IMR-90 (cell line): ENCODE measurements at regions not wholly inside any gene's neighbourhood (a gene's known extent, or its start where the extent isn't known, plus 50 kb on each side); places are given as distances from the start of the nearest gene placed in this dataset.

Experiments used
- ATAC-seq: fragments of 200-7000 bp; cut with Tn5 transposase; 2 replicates; pipeline ENCODE4 v1.9.1; 2020; ENCODE audit warnings: low read depth, mild to moderate bottlenecking, moderate library complexity
- BruUV-seq: library from RNA; stranded (reverse); fragments of 400-500 nt; replicated peaks from 2 replicates; lab custom pipeline; 2021; lab: Mats Ljungman, UMichigan
- CTCF ChIA-PET: fragments of 300-600 bp; formaldehyde crosslinking; extraction: SDS; loops from one replicate; lab custom pipeline; 2021; ENCODE audit warnings: antibody characterized with exemption; lab: Yijun Ruan, JAX
- POLR2A ChIA-PET: fragments of 300-600 bp; sonication (Branson Sonifier 250); formaldehyde crosslinking; loops from one replicate; lab custom pipeline; 2022; ENCODE audit warnings: antibody characterized with exemption; ENCODE audit not compliant: unreplicated experiment; lab: Charles Lee
- DNase-seq: peaks from one replicate; pipeline ENCODE4 v3.0.0; 2013
- H2AFZ ChIP-seq: replicated peaks from 2 replicates; pipeline ENCODE3; 2013; ENCODE audit warnings: low read length, mild to moderate bottlenecking; ENCODE audit not compliant: poor library complexity
- H2AK5ac ChIP-seq: 2 replicates; pipeline ENCODE4 v1.6.1; 2013; ENCODE audit warnings: low read depth, low read length, inconsistent platforms
- H2AK9ac ChIP-seq: replicated peaks from 2 replicates; pipeline ENCODE3; 2013; ENCODE audit warnings: mild to moderate bottlenecking, low read depth, low read length, moderate library complexity; ENCODE audit not compliant: poor library complexity
- H2BK120ac ChIP-seq: 2 replicates; pipeline ENCODE4 v1.6.1; 2013; ENCODE audit warnings: low read depth, low read length, inconsistent platforms
- H2BK15ac ChIP-seq: 3 replicates; pipeline ENCODE4 v1.6.1; 2013; ENCODE audit warnings: low read depth, low read length, inconsistent platforms
- H2BK20ac ChIP-seq: 2 replicates; pipeline ENCODE4 v1.6.1; 2013; ENCODE audit warnings: low read depth, mild to moderate bottlenecking, inconsistent platforms, low read length, moderate library complexity
- H2BK5ac ChIP-seq: 2 replicates; pipeline ENCODE4 v1.6.1; 2013; ENCODE audit warnings: mild to moderate bottlenecking, low read depth, low read length, inconsistent platforms; ENCODE audit not compliant: poor library complexity, severe bottlenecking
- H3K14ac ChIP-seq: replicated peaks from 2 replicates; pipeline ENCODE4 v1.6.1; 2013; ENCODE audit warnings: low read depth, low read length, inconsistent platforms
- H3K18ac ChIP-seq: 2 replicates; pipeline ENCODE4 v1.6.1; 2013; ENCODE audit warnings: low read depth, low read length, control low read depth
- H3K23ac ChIP-seq: 2 replicates; pipeline ENCODE4 v1.6.1; 2013; ENCODE audit warnings: low read depth, low read length, inconsistent platforms
- H3K27ac ChIP-seq: 2 replicates; pipeline ENCODE4 v1.5.1; 2013; ENCODE audit warnings: mild to moderate bottlenecking, control low read depth, low read length; ENCODE audit not compliant: insufficient read depth
- H3K27me3 ChIP-seq: 2 replicates; pipeline ENCODE4 v1.6.1; 2013; ENCODE audit warnings: low read length; ENCODE audit not compliant: control insufficient read depth, insufficient read depth
- H3K36me3 ChIP-seq: 2 replicates; pipeline ENCODE4 v1.6.1; 2013; ENCODE audit warnings: low read length, mixed read lengths; ENCODE audit not compliant: control insufficient read depth, insufficient read depth
- H3K4ac ChIP-seq: 2 replicates; pipeline ENCODE4 v1.6.1; 2013; ENCODE audit warnings: low read depth, low read length, inconsistent platforms
- H3K4me1 ChIP-seq: 2 replicates; pipeline ENCODE4 v1.6.1; 2013; ENCODE audit warnings: low read length, mixed read lengths; ENCODE audit not compliant: control insufficient read depth, insufficient read depth
- H3K4me2 ChIP-seq: 2 replicates; pipeline ENCODE4 v1.6.1; 2013; ENCODE audit warnings: low read depth, mild to moderate bottlenecking, control low read depth, low read length, moderate library complexity
- H3K4me3 ChIP-seq: 2 replicates; pipeline ENCODE4 v1.5.1; 2013; ENCODE audit warnings: low read depth, mild to moderate bottlenecking, control low read depth, low read length, moderate library complexity; ENCODE audit not compliant: insufficient read depth
- H3K56ac ChIP-seq: 2 replicates; pipeline ENCODE4 v1.6.1; 2013; ENCODE audit warnings: low read length, inconsistent platforms; ENCODE audit not compliant: insufficient read depth; ENCODE audit errors: extremely low read depth
- H3K79me1 ChIP-seq, 2 experiments: 2 replicates each; pipeline ENCODE4 v1.6.1; 2013; ENCODE audit warnings: low read length in 2 of 2, inconsistent platforms in 1 of 2, low read depth in 1 of 2
- H3K9ac ChIP-seq: 2 replicates; pipeline ENCODE4 v1.6.1; 2013; ENCODE audit warnings: low read depth, low read length, control low read depth
- H3K9me1 ChIP-seq: 2 replicates; pipeline ENCODE4 v1.6.1; 2013; ENCODE audit warnings: low read length, inconsistent platforms; ENCODE audit not compliant: insufficient read depth
- H3K9me3 ChIP-seq: 2 replicates; pipeline ENCODE4 v1.6.1; 2013; ENCODE audit warnings: low read length; ENCODE audit not compliant: control insufficient read depth, insufficient read depth
- H4K20me1 ChIP-seq: 2 replicates; pipeline ENCODE4 v1.6.1; 2013; ENCODE audit warnings: low read length, inconsistent platforms; ENCODE audit not compliant: insufficient read depth
- H4K5ac ChIP-seq: 2 replicates; pipeline ENCODE4 v1.6.1; 2013; ENCODE audit warnings: mild to moderate bottlenecking, low read depth, low read length, control low read depth
- H4K8ac ChIP-seq, 2 experiments: 2 replicates each; pipeline ENCODE4 v1.6.1; 2013; ENCODE audit warnings: low read depth in 2 of 2, low read length in 2 of 2, control low read depth in 1 of 2, inconsistent platforms in 1 of 2
- H4K91ac ChIP-seq: 2 replicates; pipeline ENCODE4 v1.6.1; 2013; ENCODE audit warnings: low read depth, low read length, inconsistent platforms; ENCODE audit not compliant: insufficient read depth
- BHLHE40 ChIP-seq: fragments of 150-350 bp; IDR thresholded peaks from 2 replicates; pipeline ENCODE4 v1.6.1; 2016; ENCODE audit warnings: mild to moderate bottlenecking, low read depth, low read length
- CEBPB ChIP-seq: IDR thresholded peaks from 2 replicates; pipeline ENCODE4 v1.6.1; 2012; ENCODE audit warnings: low read depth, low read length, improper control_type of control experiment
- CHD1 ChIP-seq: IDR thresholded peaks from 2 replicates; pipeline ENCODE4 v1.6.1; 2012; ENCODE audit warnings: low read depth, low read length, improper control_type of control experiment
- CTCF ChIP-seq: conservative IDR thresholded peaks from 2 replicates; pipeline ENCODE4 v1.5.1; 2012; ENCODE audit warnings: mild to moderate bottlenecking, low read depth, low read length, improper control_type of control experiment
- ELK1 ChIP-seq: fragments of 150-350 bp; IDR thresholded peaks from 2 replicates; pipeline ENCODE4 v1.6.1; 2016; ENCODE audit warnings: low read depth, mild to moderate bottlenecking, low read length, moderate library complexity, borderline replicate concordance
- FOS ChIP-seq: fragments of 150-350 bp; IDR thresholded peaks from 2 replicates; pipeline ENCODE4 v1.6.1; 2016; ENCODE audit warnings: low read depth, low read length
- MAFK ChIP-seq: IDR thresholded peaks from 2 replicates; pipeline ENCODE4 v1.6.1; 2012; ENCODE audit warnings: low read depth, low read length, improper control_type of control experiment
- MAZ ChIP-seq: IDR thresholded peaks from 2 replicates; pipeline ENCODE4 v1.6.1; 2012; ENCODE audit warnings: low read depth, mild to moderate bottlenecking, low read length, improper control_type of control experiment, moderate library complexity, borderline replicate concordance
- MXI1 ChIP-seq: IDR thresholded peaks from 2 replicates; pipeline ENCODE4 v1.6.1; 2012; ENCODE audit warnings: low read depth, mild to moderate bottlenecking, low read length, moderate library complexity, borderline replicate concordance
- NFE2L2 ChIP-seq: fragments of 150-350 bp; IDR thresholded peaks from 2 replicates; pipeline ENCODE4 v1.6.1; 2016; ENCODE audit warnings: low read depth, mild to moderate bottlenecking, low read length
- POLR2A ChIP-seq: IDR thresholded peaks from 2 replicates; pipeline ENCODE4 v1.6.1; 2012; ENCODE audit warnings: mild to moderate bottlenecking, low read depth, low read length
- RAD21 ChIP-seq: IDR thresholded peaks from 2 replicates; pipeline ENCODE4 v1.6.1; 2012; ENCODE audit warnings: low read length, improper control_type of control experiment
- RCOR1 ChIP-seq: IDR thresholded peaks from 2 replicates; pipeline ENCODE4 v1.6.1; 2012; ENCODE audit warnings: mild to moderate bottlenecking, low read length, improper control_type of control experiment; ENCODE audit not compliant: insufficient replicate concordance
- RFX5 ChIP-seq: IDR thresholded peaks from 2 replicates; pipeline ENCODE4 v1.8.0; 2012; ENCODE audit warnings: low read depth, mild to moderate bottlenecking, low read length, moderate library complexity
- SMC3 ChIP-seq: fragments of 150-350 bp; IDR thresholded peaks from 2 replicates; pipeline ENCODE4 v1.6.1; 2016; ENCODE audit warnings: low read depth, mild to moderate bottlenecking, antibody characterized with exemption, low read length, moderate library complexity
- USF2 ChIP-seq: fragments of 150-350 bp; IDR thresholded peaks from 2 replicates; pipeline ENCODE4 v1.6.1; 2017; ENCODE audit warnings: mild to moderate bottlenecking, antibody characterized with exemption, low read length, low read depth
- WGBS, 2 experiments: methylation state at CpG; one replicate each; pipeline versions ENCODE4 v1.1.5 to v1.1.7; 2013; ENCODE audit warnings: missing lambda C conversion rate in 2 of 2; ENCODE audit not compliant: insufficient read length in 1 of 2; ENCODE audit errors: extremely low coverage in 2 of 2; 5-methylcytosine and 5-hydroxymethylcytosine counted together
- dilution Hi-C: fragments of 300-500 bp; cut with HindIII; formaldehyde crosslinking; loops from one replicate; pipeline ENCODE4 v1.14.3; 2018; ENCODE audit warnings: low sequenced_read_pairs; ENCODE audit not compliant: unreplicated experiment
- in situ Hi-C: fragments of 300-500 bp; cut with MboI; formaldehyde crosslinking; loops from 3 replicates; pipeline ENCODE4 v1.14.3; 2019; ENCODE audit warnings: low sequenced_read_pairs, inconsistent platforms, mixed read lengths
- intact Hi-C: fragments of 100-400 bp; cut with micrococcal nuclease; formaldehyde crosslinking; loops from 2 replicates; pipeline ENCODE4 v1.10.0; 2022

- H2BK20ac ChIP-seq, result no peak overlapping the region
- no peak overlapping the region for H3K9ac ChIP-seq
- no peak overlapping the region for H4K5ac ChIP-seq
- H3K56ac ChIP-seq, result no peak overlapping the region
- H2BK120ac ChIP-seq, result no peak overlapping the region
- no peak overlapping the region for H2AFZ ChIP-seq
- in situ Hi-C loops (no loop called here), intact Hi-C loops (no loop called here), dilution Hi-C loops (no loop called here)
- H2AK5ac ChIP-seq, result no peak overlapping the region
- no peak overlapping the region for H3K14ac ChIP-seq
- no peak overlapping the region for H3K27ac ChIP-seq
- no peak overlapping the region for H2BK5ac ChIP-seq
- H3K9me1 ChIP-seq, result no peaks in the 10 kb centered on the region
- H2BK15ac ChIP-seq, result no peak overlapping the region
- CTCF ChIA-PET, result no interaction called here
- H4K91ac ChIP-seq, result no peak overlapping the region
- no CpG with 5 or more reads among the region's 2 CpGs for WGBS, 2 experiments
- no TSS peak for BruUV-seq
- ATAC-seq (no peak), DNase-seq (no peak)
- peaks cover 2% of the 10 kb centered on the region; the same call in 1 of the 2 replicates for H3K9me3 ChIP-seq
- TF ChIP-seq RCOR1, result no peak
- TF ChIP-seq POLR2A, result no peak
- no peak for TF ChIP-seq FOS
- TF ChIP-seq USF2, result no peak
- TF ChIP-seq RAD21, result no peak
- TF ChIP-seq SMC3, result no peak
- TF ChIP-seq MXI1, result no peak
- no peak for TF ChIP-seq MAZ
- TF ChIP-seq CEBPB, result no peak
- TF ChIP-seq MAFK, result no peak
- TF ChIP-seq CHD1, result no peak
- no peak for TF ChIP-seq BHLHE40
- no peak for TF ChIP-seq RFX5
- TF ChIP-seq NFE2L2, result no peak
- TF ChIP-seq ELK1, result no peak
- no peak for TF ChIP-seq CTCF
- POLR2A ChIA-PET, result no interaction called here
- H2AK9ac ChIP-seq, result no peak overlapping the region
- no peak overlapping the region for H3K18ac ChIP-seq
- no peaks in the 10 kb centered on the region for H3K4me1 ChIP-seq
- no peaks in the 10 kb centered on the region for H3K79me1 ChIP-seq
- H3K23ac ChIP-seq, result no peak overlapping the region
- no peak overlapping the region for H3K4ac ChIP-seq
- H3K4me3 ChIP-seq, result no peak overlapping the region
- no peaks in the 10 kb centered on the region for H3K27me3 ChIP-seq
- no peaks in the 10 kb centered on the region for H4K20me1 ChIP-seq
- no peaks in the 10 kb centered on the region for H3K36me3 ChIP-seq
- no peak overlapping the region for H3K4me2 ChIP-seq
- H4K8ac ChIP-seq, result no peak overlapping the region
These were observed 259.4 kb upstream of the DACH1 start for GRCh38 chr13:72126424-72126823.
